IMR-90 (cell line): ENCODE measurements at regions not wholly inside any gene's neighbourhood (a gene's known extent, or its start where the extent isn't known, plus 50 kb on each side); places are given as distances from the start of the nearest gene placed in this dataset.

Source experiments
- ATAC-seq: fragments of 200-7000 bp; cut with Tn5 transposase; 2 replicates; pipeline ENCODE4 v1.9.1; 2020; ENCODE audit warnings: low read depth, mild to moderate bottlenecking, moderate library complexity
- BruUV-seq: library from RNA; stranded (reverse); fragments of 400-500 nt; replicated peaks from 2 replicates; lab custom pipeline; 2021; lab: Mats Ljungman, UMichigan
- CTCF ChIA-PET: fragments of 300-600 bp; formaldehyde crosslinking; extraction: SDS; loops from one replicate; lab custom pipeline; 2021; ENCODE audit warnings: antibody characterized with exemption; lab: Yijun Ruan, JAX
- POLR2A ChIA-PET: fragments of 300-600 bp; sonication (Branson Sonifier 250); formaldehyde crosslinking; loops from one replicate; lab custom pipeline; 2022; ENCODE audit warnings: antibody characterized with exemption; ENCODE audit not compliant: unreplicated experiment; lab: Charles Lee
- DNase-seq: peaks from one replicate; pipeline ENCODE4 v3.0.0; 2013
- H2AFZ ChIP-seq: replicated peaks from 2 replicates; pipeline ENCODE3; 2013; ENCODE audit warnings: low read length, mild to moderate bottlenecking; ENCODE audit not compliant: poor library complexity
- H2AK5ac ChIP-seq: 2 replicates; pipeline ENCODE4 v1.6.1; 2013; ENCODE audit warnings: low read depth, low read length, inconsistent platforms
- H2AK9ac ChIP-seq: replicated peaks from 2 replicates; pipeline ENCODE3; 2013; ENCODE audit warnings: mild to moderate bottlenecking, low read depth, low read length, moderate library complexity; ENCODE audit not compliant: poor library complexity
- H2BK120ac ChIP-seq: 2 replicates; pipeline ENCODE4 v1.6.1; 2013; ENCODE audit warnings: low read depth, low read length, inconsistent platforms
- H2BK15ac ChIP-seq: 3 replicates; pipeline ENCODE4 v1.6.1; 2013; ENCODE audit warnings: low read depth, low read length, inconsistent platforms
- H2BK20ac ChIP-seq: 2 replicates; pipeline ENCODE4 v1.6.1; 2013; ENCODE audit warnings: low read depth, mild to moderate bottlenecking, inconsistent platforms, low read length, moderate library complexity
- H2BK5ac ChIP-seq: 2 replicates; pipeline ENCODE4 v1.6.1; 2013; ENCODE audit warnings: mild to moderate bottlenecking, low read depth, low read length, inconsistent platforms; ENCODE audit not compliant: poor library complexity, severe bottlenecking
- H3K14ac ChIP-seq: replicated peaks from 2 replicates; pipeline ENCODE4 v1.6.1; 2013; ENCODE audit warnings: low read depth, low read length, inconsistent platforms
- H3K18ac ChIP-seq: 2 replicates; pipeline ENCODE4 v1.6.1; 2013; ENCODE audit warnings: low read depth, low read length, control low read depth
- H3K23ac ChIP-seq: 2 replicates; pipeline ENCODE4 v1.6.1; 2013; ENCODE audit warnings: low read depth, low read length, inconsistent platforms
- H3K27ac ChIP-seq: 2 replicates; pipeline ENCODE4 v1.5.1; 2013; ENCODE audit warnings: mild to moderate bottlenecking, control low read depth, low read length; ENCODE audit not compliant: insufficient read depth
- H3K27me3 ChIP-seq: 2 replicates; pipeline ENCODE4 v1.6.1; 2013; ENCODE audit warnings: low read length; ENCODE audit not compliant: control insufficient read depth, insufficient read depth
- H3K36me3 ChIP-seq: 2 replicates; pipeline ENCODE4 v1.6.1; 2013; ENCODE audit warnings: low read length, mixed read lengths; ENCODE audit not compliant: control insufficient read depth, insufficient read depth
- H3K4ac ChIP-seq: 2 replicates; pipeline ENCODE4 v1.6.1; 2013; ENCODE audit warnings: low read depth, low read length, inconsistent platforms
- H3K4me1 ChIP-seq: 2 replicates; pipeline ENCODE4 v1.6.1; 2013; ENCODE audit warnings: low read length, mixed read lengths; ENCODE audit not compliant: control insufficient read depth, insufficient read depth
- H3K4me2 ChIP-seq: 2 replicates; pipeline ENCODE4 v1.6.1; 2013; ENCODE audit warnings: low read depth, mild to moderate bottlenecking, control low read depth, low read length, moderate library complexity
- H3K4me3 ChIP-seq: 2 replicates; pipeline ENCODE4 v1.5.1; 2013; ENCODE audit warnings: low read depth, mild to moderate bottlenecking, control low read depth, low read length, moderate library complexity; ENCODE audit not compliant: insufficient read depth
- H3K56ac ChIP-seq: 2 replicates; pipeline ENCODE4 v1.6.1; 2013; ENCODE audit warnings: low read length, inconsistent platforms; ENCODE audit not compliant: insufficient read depth; ENCODE audit errors: extremely low read depth
- H3K79me1 ChIP-seq, 2 experiments: 2 replicates each; pipeline ENCODE4 v1.6.1; 2013; ENCODE audit warnings: low read length in 2 of 2, inconsistent platforms in 1 of 2, low read depth in 1 of 2
- H3K9ac ChIP-seq: 2 replicates; pipeline ENCODE4 v1.6.1; 2013; ENCODE audit warnings: low read depth, low read length, control low read depth
- H3K9me1 ChIP-seq: 2 replicates; pipeline ENCODE4 v1.6.1; 2013; ENCODE audit warnings: low read length, inconsistent platforms; ENCODE audit not compliant: insufficient read depth
- H3K9me3 ChIP-seq: 2 replicates; pipeline ENCODE4 v1.6.1; 2013; ENCODE audit warnings: low read length; ENCODE audit not compliant: control insufficient read depth, insufficient read depth
- H4K20me1 ChIP-seq: 2 replicates; pipeline ENCODE4 v1.6.1; 2013; ENCODE audit warnings: low read length, inconsistent platforms; ENCODE audit not compliant: insufficient read depth
- H4K5ac ChIP-seq: 2 replicates; pipeline ENCODE4 v1.6.1; 2013; ENCODE audit warnings: mild to moderate bottlenecking, low read depth, low read length, control low read depth
- H4K8ac ChIP-seq, 2 experiments: 2 replicates each; pipeline ENCODE4 v1.6.1; 2013; ENCODE audit warnings: low read depth in 2 of 2, low read length in 2 of 2, control low read depth in 1 of 2, inconsistent platforms in 1 of 2
- H4K91ac ChIP-seq: 2 replicates; pipeline ENCODE4 v1.6.1; 2013; ENCODE audit warnings: low read depth, low read length, inconsistent platforms; ENCODE audit not compliant: insufficient read depth
- BHLHE40 ChIP-seq: fragments of 150-350 bp; IDR thresholded peaks from 2 replicates; pipeline ENCODE4 v1.6.1; 2016; ENCODE audit warnings: mild to moderate bottlenecking, low read depth, low read length
- CEBPB ChIP-seq: IDR thresholded peaks from 2 replicates; pipeline ENCODE4 v1.6.1; 2012; ENCODE audit warnings: low read depth, low read length, improper control_type of control experiment
- CHD1 ChIP-seq: IDR thresholded peaks from 2 replicates; pipeline ENCODE4 v1.6.1; 2012; ENCODE audit warnings: low read depth, low read length, improper control_type of control experiment
- ELK1 ChIP-seq: fragments of 150-350 bp; IDR thresholded peaks from 2 replicates; pipeline ENCODE4 v1.6.1; 2016; ENCODE audit warnings: low read depth, mild to moderate bottlenecking, low read length, moderate library complexity, borderline replicate concordance
- FOS ChIP-seq: fragments of 150-350 bp; IDR thresholded peaks from 2 replicates; pipeline ENCODE4 v1.6.1; 2016; ENCODE audit warnings: low read depth, low read length
- MAFK ChIP-seq: IDR thresholded peaks from 2 replicates; pipeline ENCODE4 v1.6.1; 2012; ENCODE audit warnings: low read depth, low read length, improper control_type of control experiment
- MAZ ChIP-seq: IDR thresholded peaks from 2 replicates; pipeline ENCODE4 v1.6.1; 2012; ENCODE audit warnings: low read depth, mild to moderate bottlenecking, low read length, improper control_type of control experiment, moderate library complexity, borderline replicate concordance
- MXI1 ChIP-seq: IDR thresholded peaks from 2 replicates; pipeline ENCODE4 v1.6.1; 2012; ENCODE audit warnings: low read depth, mild to moderate bottlenecking, low read length, moderate library complexity, borderline replicate concordance
- NFE2L2 ChIP-seq: fragments of 150-350 bp; IDR thresholded peaks from 2 replicates; pipeline ENCODE4 v1.6.1; 2016; ENCODE audit warnings: low read depth, mild to moderate bottlenecking, low read length
- POLR2A ChIP-seq: IDR thresholded peaks from 2 replicates; pipeline ENCODE4 v1.6.1; 2012; ENCODE audit warnings: mild to moderate bottlenecking, low read depth, low read length
- RAD21 ChIP-seq: IDR thresholded peaks from 2 replicates; pipeline ENCODE4 v1.6.1; 2012; ENCODE audit warnings: low read length, improper control_type of control experiment
- RCOR1 ChIP-seq: IDR thresholded peaks from 2 replicates; pipeline ENCODE4 v1.6.1; 2012; ENCODE audit warnings: mild to moderate bottlenecking, low read length, improper control_type of control experiment; ENCODE audit not compliant: insufficient replicate concordance
- RFX5 ChIP-seq: IDR thresholded peaks from 2 replicates; pipeline ENCODE4 v1.8.0; 2012; ENCODE audit warnings: low read depth, mild to moderate bottlenecking, low read length, moderate library complexity
- SMC3 ChIP-seq: fragments of 150-350 bp; IDR thresholded peaks from 2 replicates; pipeline ENCODE4 v1.6.1; 2016; ENCODE audit warnings: low read depth, mild to moderate bottlenecking, antibody characterized with exemption, low read length, moderate library complexity
- USF2 ChIP-seq: fragments of 150-350 bp; IDR thresholded peaks from 2 replicates; pipeline ENCODE4 v1.6.1; 2017; ENCODE audit warnings: mild to moderate bottlenecking, antibody characterized with exemption, low read length, low read depth
- WGBS, 2 experiments: methylation state at CpG; one replicate each; pipeline versions ENCODE4 v1.1.5 to v1.1.7; 2013; ENCODE audit warnings: missing lambda C conversion rate in 2 of 2; ENCODE audit not compliant: insufficient read length in 1 of 2; ENCODE audit errors: extremely low coverage in 2 of 2; 5-methylcytosine and 5-hydroxymethylcytosine counted together
- dilution Hi-C: fragments of 300-500 bp; cut with HindIII; formaldehyde crosslinking; loops from one replicate; pipeline ENCODE4 v1.14.3; 2018; ENCODE audit warnings: low sequenced_read_pairs; ENCODE audit not compliant: unreplicated experiment
- in situ Hi-C: fragments of 300-500 bp; cut with MboI; formaldehyde crosslinking; loops from 3 replicates; pipeline ENCODE4 v1.14.3; 2019; ENCODE audit warnings: low sequenced_read_pairs, inconsistent platforms, mixed read lengths
- intact Hi-C: fragments of 100-400 bp; cut with micrococcal nuclease; formaldehyde crosslinking; loops from 2 replicates; pipeline ENCODE4 v1.10.0; 2022
- TF ChIP-seq, protein P1 (sequence below): conservative IDR thresholded peaks from 2 replicates; pipeline ENCODE4 v1.5.1; 2012; ENCODE audit warnings: mild to moderate bottlenecking, low read depth, low read length, improper control_type of control experiment

DNA sequence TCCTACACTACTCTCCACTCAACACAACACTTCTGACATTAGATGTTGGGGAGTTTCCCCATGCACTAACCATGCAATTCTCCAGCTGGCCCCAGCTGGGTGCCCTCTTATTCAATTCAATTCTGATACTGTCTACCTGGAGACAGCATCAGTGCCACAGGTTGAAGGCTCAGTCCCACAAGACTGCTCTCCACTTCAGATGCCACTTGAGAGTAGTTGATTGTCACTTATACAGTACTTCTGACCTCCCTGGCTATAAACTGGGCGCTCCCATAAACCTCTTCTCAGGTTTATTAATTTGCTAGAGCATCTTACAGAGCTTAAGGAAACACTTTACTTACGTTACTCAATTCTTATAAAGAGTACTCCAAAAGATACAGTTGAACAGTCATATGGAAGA is 442.3 kb downstream of the LRRIQ3 start:
- no TSS peak for BruUV-seq
- no peak overlapping the region for H3K18ac ChIP-seq
- no peak overlapping the region for H2BK15ac ChIP-seq

More for the DNA sequence above, 442.3 kb downstream of the LRRIQ3 start:
- ATAC-seq, result no peak
- no peak for DNase-seq
- Histone ChIP-seq H2BK120ac (no peak overlapping the region), H4K5ac (no peak overlapping the region), H4K8ac (no peak overlapping the region), H3K4ac (no peak overlapping the region), H3K9ac (no peak overlapping the region), H3K56ac (no peak overlapping the region), H3K9me3 (peaks cover 13% of the 10 kb centered on the region), H3K79me1 (no peaks in the 10 kb centered on the region), H3K14ac (no peak overlapping the region), H3K23ac (no peak overlapping the region), H2AFZ (no peak overlapping the region), H2BK5ac (no peak overlapping the region), H3K9me1 (no peaks in the 10 kb centered on the region), H3K27me3 (no peaks in the 10 kb centered on the region), H4K20me1 (no peaks in the 10 kb centered on the region), H4K91ac (no peak overlapping the region), H3K36me3 (no peaks in the 10 kb centered on the region), H3K4me1 (no peaks in the 10 kb centered on the region), H2BK20ac (no peak overlapping the region), H3K27ac (no peak overlapping the region), H2AK9ac (no peak overlapping the region), H3K4me2 (no peak overlapping the region), H2AK5ac (no peak overlapping the region), H3K4me3 (no peak overlapping the region)
- TF ChIP-seq SMC3, result no peak
- no peak for TF ChIP-seq ELK1
- TF ChIP-seq NFE2L2, result no peak
- TF ChIP-seq POLR2A, result no peak
- no peak for TF ChIP-seq MAFK
- TF ChIP-seq BHLHE40, result no peak
- TF ChIP-seq, protein P1, sequence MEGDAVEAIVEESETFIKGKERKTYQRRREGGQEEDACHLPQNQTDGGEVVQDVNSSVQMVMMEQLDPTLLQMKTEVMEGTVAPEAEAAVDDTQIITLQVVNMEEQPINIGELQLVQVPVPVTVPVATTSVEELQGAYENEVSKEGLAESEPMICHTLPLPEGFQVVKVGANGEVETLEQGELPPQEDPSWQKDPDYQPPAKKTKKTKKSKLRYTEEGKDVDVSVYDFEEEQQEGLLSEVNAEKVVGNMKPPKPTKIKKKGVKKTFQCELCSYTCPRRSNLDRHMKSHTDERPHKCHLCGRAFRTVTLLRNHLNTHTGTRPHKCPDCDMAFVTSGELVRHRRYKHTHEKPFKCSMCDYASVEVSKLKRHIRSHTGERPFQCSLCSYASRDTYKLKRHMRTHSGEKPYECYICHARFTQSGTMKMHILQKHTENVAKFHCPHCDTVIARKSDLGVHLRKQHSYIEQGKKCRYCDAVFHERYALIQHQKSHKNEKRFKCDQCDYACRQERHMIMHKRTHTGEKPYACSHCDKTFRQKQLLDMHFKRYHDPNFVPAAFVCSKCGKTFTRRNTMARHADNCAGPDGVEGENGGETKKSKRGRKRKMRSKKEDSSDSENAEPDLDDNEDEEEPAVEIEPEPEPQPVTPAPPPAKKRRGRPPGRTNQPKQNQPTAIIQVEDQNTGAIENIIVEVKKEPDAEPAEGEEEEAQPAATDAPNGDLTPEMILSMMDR, result no peak
- TF ChIP-seq MXI1, result no peak
- TF ChIP-seq RCOR1, result no peak
- no peak for TF ChIP-seq CHD1
- no peak for TF ChIP-seq USF2
- no peak for TF ChIP-seq FOS
- TF ChIP-seq RAD21, result no peak
- TF ChIP-seq MAZ, result no peak
- TF ChIP-seq RFX5, result no peak
- no peak for TF ChIP-seq CEBPB
- dilution Hi-C loops, result no loop called here
- ChIA-PET CTCF (no interaction called here), POLR2A (no interaction called here)
- in situ Hi-C loops, result no loop called here
- WGBS, 2 experiments, result no CpG with 5 or more reads among the region's 2 CpGs
- intact Hi-C loops, result no loop called here
